HG03354 (cell line): ENCODE measurements at regions not wholly inside any gene's neighbourhood (a gene's known extent, or its start where the extent isn't known, plus 50 kb on each side); places are given as distances from the start of the nearest gene placed in this dataset.

Source experiments
- ATAC-seq: cut with Tn5 transposase; IDR thresholded peaks from one replicate; pipeline ENCODE4 v1.9.1; 2021; ENCODE audit warnings: mild to moderate bottlenecking; ENCODE audit not compliant: unreplicated experiment, poor library complexity, severe bottlenecking

DNA sequence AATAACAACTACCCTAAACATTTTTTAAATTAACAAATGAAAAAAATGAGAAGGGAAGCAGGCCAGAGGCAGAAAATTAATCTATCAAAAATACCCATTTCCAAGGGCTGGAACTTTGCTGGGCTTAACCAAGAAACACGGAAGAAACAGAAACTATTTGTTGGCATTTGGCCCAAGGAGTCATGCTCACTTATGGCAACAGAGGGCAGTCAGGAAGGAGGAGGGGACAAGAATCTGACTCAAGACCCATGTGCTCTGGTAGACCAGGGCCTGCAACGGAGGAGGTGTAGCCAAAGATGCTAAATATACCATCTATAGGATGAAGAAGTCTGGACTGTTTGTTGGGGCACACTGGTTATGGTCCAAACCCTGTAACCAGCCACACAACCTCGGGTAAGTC lies 496.7 kb downstream of the COG6 start:
- no peak for ATAC-seq

DNA sequence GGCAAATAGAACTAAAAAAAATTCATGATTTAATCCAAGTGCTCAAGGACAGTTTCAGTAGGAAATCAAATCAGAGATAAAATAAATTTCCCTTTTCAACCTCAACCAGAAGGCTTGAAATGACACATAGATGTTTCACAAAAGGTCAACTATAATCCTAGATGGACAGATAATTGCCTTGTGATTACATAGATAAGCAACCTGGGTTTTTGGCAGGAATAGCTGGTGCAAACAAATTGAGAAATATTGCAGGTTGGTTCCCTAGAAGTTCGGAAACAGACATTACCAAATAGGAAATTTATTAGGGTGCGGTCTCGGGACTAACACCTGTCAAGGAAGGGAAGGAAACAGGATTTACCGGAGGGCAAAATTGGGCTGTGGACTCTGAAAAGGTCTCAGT lies 497.5 kb downstream of the COG6 start:
- no peak for ATAC-seq

DNA sequence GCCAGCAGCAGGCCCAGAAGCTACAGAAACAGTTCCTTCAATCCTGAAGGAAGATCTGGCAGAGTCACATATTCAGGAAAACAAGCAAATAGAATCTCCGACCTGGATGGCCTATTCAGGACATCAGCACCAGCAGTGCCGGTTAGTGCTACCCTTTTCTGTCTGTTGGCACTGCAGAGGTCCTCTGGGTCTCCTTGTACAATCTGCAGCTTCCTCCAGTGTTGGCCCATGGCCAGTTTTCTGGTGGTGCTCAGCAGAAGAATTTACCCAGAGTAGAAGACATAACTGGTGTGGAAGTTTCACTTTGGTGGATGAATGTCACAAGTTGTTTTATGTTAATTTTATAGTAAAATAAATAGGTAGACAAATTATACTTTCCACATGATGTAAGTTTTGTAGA lies 498.1 kb downstream of the COG6 start:
- ATAC-seq = no peak

DNA sequence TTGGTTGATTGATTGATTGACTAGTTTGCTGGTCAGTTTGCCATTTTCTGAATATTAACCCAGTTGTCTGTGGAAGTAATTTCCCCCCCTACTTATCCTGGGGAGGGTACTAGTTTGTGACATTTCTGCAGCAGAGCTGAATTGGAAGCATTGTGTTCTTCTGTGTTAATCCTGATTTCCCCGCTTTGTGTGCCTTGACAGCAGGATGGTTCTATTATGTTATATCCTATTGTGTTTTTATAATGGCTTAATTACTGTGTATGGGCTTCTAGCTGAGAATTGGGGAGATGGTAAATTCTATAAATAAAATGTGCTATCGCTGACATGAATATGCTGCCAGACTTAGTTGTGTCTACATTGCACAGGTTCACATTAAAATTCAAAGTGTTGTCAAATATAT lies 499.7 kb downstream of the COG6 start:
- ATAC-seq = no peak

DNA sequence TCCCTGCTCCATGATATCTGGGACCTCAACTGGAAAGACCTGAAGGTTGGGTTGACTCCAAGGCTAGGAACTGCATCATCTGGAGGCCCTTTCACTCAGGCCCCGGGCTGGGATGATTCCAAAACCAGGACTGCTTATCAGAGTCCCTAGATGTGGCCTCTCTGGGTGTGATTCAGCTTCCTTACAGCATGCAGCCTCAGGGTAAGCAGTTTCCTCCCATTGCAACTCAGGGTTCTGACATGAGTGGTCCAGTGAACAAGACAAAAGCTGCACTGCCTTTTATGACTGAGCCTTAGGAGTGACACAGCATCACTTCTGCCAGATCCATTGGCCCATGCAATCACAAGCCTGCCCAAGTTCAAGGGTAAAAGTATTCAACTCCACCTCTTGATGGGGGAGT lies 502.8 kb downstream of the COG6 start:
- ATAC-seq = no peak

DNA sequence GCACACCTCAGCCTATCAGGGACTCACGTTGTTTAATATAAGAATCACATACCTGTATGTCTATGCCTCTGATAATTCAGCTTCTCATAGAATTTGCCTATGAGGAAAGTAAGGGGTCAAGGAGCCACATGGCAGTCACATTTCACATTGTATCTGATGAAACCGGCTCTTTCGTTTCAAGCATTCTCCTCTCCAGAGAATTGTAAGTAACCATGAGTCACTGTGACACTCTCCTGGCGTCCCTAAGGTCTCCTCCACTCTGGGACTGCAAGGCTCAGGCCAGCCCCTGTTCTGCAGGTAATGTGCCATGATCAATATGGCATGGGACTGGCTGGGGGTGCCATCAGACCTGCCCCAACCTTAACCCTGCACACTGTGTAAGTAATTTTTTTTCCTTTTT lies 503.3 kb downstream of the COG6 start:
- no peak for ATAC-seq

DNA sequence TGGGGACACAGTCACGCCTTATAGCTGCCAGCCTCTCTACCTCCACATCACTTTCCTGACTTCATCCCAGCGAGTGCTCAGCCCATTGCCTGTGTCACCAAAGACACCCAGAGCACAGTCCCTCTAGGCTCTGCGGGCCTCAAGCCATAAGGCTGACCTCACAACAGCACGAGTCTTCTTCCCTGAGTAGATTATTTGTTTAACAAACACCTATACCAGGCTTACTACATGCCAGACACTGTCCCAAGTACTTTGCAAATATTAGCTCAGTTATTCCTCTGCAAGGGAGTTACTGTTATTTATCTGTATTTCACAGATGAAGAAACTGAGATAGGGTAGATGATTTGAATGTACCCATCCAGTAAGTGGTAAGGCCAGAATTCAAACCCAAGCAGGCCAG lies 504.3 kb downstream of the COG6 start:
- ATAC-seq = no peak

DNA sequence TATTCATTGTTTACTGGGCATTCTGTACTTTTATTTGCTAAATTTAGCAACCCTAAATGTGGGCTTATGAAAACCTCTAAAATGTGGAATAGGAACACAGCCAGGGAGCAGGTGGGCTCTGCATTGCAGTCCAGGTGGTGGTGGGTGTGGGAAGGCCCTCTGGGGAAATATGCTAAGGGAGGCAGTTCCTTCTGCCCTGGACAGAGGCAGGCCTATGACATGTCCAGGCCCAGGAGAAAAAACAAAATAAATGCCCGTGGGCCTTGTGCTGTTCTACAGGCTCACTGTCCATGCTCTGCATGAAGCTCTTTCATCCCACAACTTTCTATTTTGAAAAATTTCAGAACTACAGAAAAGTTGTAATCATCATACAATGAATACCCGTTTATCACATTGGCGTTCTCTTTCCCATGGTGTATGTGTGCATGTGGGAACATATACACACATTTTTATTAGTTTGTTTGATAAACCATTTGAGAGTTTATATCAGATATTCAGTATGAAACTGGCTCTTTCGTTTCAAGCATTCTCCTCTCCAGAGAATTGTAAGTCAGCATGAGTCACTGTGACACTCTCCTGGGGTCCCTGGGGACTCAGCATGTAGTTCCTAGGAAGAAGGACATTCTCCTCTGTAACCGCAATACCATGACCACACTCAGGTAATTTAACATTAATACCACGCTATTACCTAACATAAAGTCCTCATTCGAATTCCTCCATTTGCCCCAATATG lies 505.3 kb downstream of the COG6 start:
- no peak for ATAC-seq

DNA sequence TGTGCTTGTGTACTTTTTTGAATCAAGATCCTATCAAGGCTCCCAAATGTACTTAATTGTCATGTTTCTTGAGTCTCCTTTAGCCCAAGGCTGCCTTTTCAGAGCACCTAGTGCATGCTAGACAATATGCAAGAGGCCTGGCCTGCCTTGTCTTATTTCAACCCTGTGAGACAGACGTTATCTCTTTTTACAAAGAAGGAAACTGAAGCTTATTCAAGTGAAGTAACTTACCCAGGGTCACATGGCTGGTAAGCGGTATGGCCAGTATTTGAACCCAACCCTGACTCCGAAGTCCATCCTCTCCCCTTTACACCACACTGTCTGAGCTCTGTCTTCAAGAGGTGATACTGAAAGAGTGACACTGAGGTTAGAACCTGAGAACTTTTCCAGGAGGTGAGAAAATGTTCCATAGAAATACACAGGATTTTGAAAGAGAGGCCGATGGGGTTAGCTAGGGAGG lies 505.1 kb downstream of the FOXO1 start:
- ATAC-seq = no peak

DNA sequence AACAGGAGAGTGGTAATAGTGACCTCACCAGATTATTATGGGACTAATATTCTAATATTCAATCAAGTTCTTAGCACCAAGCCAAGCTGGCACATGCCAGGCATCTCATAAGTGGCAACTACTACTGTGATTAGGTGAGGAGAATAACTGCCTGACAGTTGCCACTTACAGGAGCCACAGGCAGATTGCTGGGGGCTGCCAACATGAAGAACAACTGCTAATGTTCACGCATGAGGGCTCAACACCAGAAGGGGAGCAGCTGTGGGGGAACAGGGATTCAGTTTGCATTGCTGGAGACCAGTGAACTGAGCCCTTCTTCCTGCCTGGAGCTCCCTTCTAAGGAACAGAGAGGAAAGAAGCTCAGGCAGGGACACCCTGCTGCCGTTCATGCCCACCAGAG lies 504.5 kb downstream of the FOXO1 start:
- ATAC-seq = no peak

DNA sequence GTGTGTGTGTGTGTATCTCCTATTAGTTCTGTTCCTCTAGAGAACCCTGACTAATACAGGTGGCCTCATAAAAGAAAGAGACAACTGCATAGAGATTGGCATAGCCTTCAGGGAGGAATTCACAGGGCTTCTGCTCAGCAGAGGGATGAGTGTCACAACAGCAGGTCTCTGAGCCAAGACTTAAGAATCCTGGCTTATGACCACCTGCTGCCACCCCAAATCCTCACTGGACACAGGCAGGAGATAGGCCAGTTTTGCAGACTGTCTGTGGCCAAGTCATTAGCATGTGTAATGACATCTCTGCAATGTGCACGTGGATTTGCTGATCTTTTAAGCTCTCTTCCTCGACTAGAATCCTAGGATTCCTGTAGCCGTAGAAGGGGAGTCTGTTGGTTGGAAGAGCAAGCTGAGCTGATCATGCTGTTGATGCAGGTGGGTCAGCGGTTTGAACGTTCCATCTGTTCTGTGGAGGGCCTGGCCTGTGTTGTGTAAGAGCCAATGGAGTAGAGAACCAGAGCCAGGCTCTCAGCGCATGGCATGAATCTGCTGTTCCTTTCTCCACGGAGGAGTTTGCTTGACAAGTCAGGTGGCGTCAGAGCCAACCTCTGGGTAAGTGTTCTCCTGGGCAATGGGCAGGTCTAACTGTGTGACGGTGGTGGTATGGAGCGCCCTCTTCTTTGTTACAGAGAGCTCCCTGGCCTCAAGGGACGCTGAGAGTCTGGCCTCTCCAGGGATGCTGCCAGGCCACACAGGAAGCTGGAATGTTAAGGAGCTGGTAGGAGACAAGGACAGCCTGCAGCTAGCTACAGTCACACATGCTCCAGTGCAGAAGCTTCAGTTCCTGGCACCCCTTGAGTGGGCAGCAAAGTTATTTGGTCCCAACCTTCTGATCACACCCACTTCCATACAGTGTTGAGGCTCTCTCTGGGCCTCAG lies 503.1 kb downstream of the FOXO1 start:
- ATAC-seq = no peak

DNA sequence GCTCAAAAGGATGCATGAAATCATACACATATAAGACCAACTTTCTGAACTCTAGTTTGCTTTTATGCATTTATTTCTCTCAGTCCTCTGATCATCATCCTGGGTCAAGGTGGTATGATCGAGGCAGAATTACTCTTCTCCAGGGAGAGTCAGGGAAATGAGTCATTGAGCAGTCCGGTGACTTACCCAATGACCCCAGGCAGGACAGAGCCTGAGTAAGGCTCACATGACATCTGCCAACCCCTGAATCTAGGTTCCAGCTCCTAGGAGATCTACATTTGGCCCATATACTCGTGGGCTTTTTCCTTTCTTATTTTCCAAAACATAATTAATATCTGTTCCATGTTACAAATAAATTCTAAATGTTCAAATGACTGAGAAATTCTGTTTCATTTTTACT lies 502.3 kb downstream of the FOXO1 start:
- ATAC-seq = no peak

DNA sequence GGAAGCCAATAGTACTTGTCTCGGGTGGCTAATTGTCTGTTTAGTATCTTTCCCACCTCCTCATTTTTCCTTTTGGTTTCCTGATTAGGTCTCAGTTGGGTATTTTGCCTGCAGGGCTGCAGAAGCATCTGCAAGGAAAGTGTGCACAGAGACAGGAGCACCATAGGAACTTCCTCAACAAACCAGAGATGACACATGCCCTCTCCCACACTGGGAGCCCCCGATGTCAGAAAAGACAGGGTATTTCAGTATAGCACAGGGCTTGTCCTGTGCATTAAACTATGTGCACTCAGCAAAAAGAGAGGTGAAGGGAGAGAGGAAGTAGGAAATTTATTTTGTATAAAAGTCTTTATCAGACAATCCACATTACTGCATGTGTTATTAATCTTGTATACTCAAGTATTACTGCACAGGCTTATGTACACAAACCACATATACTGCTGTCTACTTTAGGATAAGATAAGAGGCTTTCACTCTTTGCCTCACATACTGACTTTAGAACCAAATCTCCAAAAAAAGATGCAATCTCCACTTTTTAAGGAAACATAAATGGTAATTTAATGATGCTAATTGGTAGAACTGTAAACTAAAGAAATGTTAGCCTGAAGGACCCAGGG lies 501.0 kb downstream of the FOXO1 start:
- no peak for ATAC-seq

DNA sequence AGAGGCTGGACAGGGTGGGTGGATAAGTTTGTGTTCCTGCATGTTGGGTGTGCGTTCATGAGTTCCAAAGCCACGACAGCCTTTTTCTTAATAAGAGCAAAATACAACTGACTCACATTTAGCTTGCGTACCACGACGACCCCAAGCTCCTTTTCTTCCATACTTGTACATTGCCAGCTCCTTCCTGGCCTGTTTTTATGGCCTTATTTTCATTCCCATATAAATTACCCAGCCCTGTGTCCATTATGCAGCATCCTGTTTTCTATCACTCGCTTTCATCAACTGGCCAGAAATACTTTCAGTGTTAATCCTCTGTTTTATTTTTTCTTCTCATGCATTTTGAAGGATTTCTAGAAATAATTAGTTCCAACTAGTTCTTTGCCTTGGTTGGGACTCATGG lies 499.1 kb downstream of the FOXO1 start:
- ATAC-seq = no peak

DNA sequence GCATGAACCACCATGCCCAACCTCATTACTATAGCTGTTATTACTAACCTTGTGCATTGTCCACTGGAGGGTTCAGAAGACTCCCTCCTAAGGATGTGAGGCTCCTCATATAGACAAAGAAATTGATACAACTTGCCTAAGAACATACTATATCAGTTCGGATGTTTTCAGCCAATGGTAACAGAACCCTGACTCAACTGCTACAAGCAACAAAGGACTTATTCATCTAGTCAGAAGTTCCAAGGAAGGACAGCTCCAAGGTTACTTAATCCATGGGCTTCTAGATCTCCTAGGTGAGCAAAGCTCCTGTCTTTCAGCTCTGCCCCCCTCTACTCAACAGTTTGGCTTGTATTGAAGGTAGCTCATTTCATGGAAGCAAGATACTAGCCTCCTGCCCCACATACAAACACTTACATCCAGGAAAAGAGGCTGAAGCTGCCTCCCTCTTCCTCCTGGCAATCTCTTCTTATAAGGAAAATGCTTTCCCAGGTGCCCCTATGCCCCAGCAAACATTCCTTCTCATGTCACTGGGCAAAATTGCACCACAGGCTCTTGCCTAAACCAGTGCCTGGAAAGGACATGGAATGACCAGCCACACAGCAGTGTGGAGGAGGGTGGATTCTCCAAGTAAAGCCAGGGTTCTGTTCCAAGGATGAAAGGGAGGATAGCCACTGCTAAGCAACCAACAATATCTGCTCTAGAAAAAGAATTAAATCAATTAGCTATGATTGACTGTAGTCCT lies 497.8 kb downstream of the FOXO1 start:
- ATAC-seq = no peak

DNA sequence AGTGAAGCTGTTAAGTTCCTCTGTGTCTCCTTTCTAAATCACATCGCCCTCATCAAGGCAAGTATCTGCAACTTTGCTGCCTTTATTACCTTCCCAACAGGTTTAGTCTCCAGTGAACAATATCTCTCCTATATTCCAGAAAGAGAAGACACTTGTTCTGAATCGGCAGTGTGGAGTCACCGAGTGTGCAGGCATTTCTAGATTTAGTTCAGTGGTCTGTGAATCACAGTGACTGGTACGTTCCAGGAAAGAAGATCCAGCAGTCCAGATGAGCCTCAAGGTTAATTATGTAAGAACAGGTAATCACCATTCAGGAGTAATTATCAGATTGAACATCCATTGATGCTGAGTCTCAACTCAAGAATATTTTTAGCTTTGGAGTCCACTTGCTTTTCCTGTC lies 497.0 kb downstream of the FOXO1 start:
- no peak for ATAC-seq

DNA sequence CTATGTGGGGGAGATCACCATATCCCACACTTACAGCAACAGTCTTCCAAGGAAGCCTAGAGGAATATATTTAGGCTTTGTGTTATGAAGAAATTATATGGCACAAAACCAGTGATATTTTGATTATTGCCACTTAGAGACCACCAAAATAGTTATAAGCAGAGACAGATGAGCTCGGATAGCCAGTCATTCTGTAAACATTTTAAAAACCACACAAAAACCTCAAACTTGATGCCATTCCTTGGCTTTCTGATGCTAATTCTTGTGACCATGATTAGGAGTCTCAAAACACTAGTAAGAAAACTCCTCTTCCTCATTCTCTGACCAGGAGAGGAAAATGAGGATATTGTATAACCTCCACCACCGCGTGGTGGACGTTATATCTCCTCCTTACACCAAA lies 496.4 kb downstream of the FOXO1 start:
- no peak for ATAC-seq

DNA sequence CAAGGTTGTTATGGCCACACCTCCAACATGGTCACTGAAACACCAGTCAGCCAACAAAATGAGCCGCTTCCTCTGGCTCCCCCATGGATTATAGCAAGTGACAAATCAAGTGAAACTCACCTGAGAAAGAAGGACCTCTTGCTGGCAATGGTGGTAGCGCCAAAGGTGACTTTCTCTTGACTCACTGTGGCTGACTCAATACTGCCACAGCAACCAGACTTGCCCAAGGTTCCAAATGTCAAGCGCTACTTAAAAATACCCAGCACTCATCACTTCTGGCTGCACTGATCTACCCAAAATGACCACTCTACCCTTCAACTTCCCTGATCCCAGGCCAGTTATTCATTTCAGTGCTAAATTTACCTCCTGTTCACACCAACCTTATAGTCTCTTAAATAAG lies 495.5 kb downstream of the FOXO1 start:
- no peak for ATAC-seq

DNA sequence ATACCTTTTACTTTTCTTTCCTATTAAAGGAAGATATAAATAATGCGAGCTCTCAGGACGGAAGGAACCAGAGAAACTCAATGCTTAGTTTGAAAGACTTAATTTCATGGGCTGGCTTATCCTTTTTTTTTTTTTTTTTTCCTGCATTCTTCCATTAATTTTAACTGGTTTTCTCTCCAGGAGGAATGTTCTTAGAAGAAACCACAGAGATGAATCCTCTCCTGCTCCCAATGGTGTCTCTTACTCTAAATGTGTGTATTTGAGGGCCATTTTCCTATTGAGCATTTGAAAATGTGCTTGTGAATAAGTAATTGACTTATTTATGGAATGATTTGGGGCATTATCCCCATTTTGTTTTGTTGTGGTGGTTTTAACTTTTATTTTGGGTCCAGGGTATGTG lies 494.9 kb downstream of the FOXO1 start:
- no peak for ATAC-seq

DNA sequence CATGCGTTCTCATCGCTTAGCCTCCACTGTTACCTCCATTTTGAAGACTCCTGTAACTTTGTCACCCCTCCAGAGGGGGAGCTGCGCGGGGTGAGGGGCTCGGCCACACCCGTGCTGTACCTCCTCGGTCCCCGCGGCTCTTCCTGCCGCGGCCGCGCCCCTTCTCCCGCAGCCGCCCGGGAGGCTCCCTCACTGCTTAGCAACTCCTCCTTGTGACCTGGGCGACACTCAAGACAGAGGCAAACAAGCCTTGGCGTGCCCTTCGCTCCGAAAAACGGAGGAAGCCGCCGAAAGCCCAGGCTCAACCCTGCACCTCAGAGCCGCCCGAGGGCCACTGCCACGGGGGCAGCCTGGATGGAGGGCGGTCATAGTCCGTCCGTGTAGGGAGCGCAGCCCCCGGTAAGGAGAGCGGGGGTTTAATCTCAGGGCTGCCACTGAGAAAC lies 494.3 kb downstream of the FOXO1 start:
- ATAC-seq = no peak
